Activated CD4-positive, alpha-beta T cell treated with anti-CD3 and anti-CD28 coated beads for 4 hours (primary cell): ENCODE measurements at regions not wholly inside any gene's neighbourhood (a gene's known extent, or its start where the extent isn't known, plus 50 kb on each side); places are given as distances from the start of the nearest gene placed in this dataset.
A peak's percentile ranks its signal among the peaks of the same experiment; 100 is the strongest.

Experiments used
- DNase-seq, 2 donors: peaks; one replicate each; pipeline ENCODE4 v3.0.0-alpha.2; 2020

DNA sequence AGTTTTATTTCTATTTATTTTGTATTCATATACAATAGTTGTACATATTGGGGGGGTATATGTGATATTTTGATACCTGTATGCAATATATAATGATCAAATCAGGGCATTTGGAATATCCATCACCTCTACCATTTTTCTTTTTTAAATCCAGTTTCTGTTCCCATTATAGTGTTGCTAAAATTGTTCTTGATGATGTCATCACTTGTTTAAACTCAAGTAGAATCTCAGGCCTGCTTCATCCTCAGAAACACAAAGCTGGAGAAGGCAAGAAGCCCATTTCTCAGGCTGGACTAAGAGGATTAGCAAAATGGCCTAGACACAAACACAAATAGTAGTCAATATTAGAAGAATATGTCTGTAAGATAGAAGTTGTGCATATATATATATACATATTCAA, 747.1 kb upstream of the ACVR2A start:
- DNase-seq: no peak

DNA sequence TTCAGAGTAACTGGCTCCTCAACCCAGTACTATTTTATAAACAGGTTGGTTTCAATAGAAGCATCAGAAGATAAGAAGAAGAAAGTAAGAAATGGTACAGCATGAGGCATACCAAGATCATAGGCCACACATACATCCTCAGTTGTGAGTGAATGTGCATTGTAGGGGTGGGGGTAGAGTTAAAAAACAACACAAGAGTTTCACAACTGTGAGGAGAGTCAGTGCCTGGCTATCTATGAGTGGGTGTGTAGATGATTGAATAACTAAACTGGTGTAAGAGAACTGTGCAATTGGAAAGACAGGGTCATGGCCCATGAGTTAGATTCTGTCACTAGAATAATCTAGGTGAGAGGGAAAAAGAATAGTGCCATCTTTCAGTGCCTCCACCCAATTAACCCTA, 748.2 kb upstream of the ACVR2A start:
- DNase-seq: no peak

DNA sequence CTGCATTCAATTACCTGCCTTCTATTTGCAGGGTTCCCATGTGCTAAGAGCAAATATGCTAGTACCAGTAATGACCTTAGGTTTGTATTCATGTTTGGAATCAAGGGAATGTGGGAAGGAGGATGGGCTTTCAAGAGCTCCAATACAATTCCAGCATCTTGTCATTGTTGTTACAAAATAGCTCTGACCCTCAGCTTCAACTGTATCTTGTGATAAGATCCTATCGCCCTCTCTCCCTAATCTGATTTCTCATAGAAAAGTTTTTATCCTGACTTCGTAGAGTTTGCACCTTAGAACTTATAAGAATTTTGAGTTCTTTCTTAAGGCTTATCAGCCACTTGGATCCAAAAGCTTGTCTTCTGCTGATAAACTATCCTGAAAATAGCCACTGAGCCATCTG, 749.5 kb upstream of the ACVR2A start:
- DNase-seq: no peak

GRCh38 chr2:147094077-147094476, 750.8 kb upstream of the ACVR2A start:
- no peak for DNase-seq

DNA sequence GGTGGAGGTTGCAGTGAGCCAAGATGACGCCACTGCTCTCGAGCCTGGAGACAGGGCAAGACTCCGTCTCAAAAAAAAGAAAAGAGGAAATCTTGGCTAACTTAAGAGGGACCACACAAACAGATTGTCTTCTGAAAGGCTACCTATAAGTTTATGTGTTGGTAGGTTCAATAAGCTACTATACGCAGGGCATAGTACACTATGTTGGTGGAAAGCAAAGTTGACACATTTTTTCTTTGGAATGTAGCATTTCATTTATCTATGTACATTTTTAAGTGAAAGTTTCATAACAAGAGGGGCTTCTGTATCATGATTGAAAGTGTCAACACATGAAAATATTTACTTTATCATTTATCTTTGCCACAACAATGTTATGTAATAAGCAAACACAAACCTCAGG, 752.6 kb upstream of the ACVR2A start:
- no peak for DNase-seq

DNA sequence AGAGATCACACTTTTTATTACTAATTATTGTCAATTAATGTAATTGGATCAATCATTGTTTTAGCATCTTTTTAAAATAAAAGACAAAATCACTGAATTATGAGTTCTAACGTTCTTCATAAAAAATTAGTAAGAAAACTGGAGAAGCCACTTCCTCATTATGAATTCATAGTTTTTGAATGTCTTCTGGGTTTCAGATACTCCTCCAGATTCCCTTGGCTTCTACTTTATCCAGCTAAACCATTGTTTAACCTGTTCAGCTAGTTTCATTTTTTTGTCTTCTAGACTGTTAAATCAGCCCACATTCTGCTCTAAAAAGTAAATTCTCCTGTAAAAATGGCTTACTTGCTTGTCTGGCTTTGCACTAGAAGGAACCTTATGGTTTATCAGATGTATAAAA, 753.4 kb upstream of the ACVR2A start:
- DNase-seq: no peak

DNA sequence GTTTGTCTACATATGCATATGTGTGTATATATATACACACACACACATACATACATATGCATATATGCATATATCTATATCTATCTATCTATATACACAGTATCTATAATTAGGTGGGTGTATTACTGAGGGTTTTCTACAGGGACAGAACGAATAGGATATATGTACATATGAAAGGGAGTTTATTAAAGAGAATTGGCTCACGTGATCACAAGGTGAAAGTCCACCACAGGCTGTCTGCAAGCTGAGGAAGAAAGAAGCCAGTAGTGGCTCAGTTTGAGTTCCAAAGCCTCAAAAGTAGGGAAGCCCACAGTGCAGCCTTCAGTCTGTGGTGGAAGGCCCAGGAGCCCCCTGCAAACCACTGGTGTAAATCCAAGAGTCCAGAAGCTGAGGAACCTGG, 756.0 kb upstream of the ACVR2A start:
- no peak for DNase-seq

DNA sequence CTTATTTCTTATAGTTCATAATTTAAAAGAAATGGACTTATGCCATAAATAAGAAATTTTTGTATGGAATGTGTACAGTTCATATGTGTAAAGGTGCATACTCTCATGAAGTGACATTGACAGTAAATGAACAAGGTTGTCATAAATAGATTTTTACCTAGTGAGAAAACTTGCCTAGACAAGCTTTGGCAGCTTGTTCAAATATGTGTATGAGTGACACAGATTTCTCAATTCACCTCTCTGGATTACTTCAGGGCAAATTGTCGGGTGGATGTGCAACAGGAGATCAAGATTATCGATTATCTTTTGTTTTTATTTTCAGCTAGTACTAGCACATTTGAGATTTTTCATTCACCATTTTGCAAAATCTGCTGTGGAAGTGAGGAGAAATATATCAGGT, 758.1 kb upstream of the ACVR2A start:
- DNase-seq: no peak

DNA sequence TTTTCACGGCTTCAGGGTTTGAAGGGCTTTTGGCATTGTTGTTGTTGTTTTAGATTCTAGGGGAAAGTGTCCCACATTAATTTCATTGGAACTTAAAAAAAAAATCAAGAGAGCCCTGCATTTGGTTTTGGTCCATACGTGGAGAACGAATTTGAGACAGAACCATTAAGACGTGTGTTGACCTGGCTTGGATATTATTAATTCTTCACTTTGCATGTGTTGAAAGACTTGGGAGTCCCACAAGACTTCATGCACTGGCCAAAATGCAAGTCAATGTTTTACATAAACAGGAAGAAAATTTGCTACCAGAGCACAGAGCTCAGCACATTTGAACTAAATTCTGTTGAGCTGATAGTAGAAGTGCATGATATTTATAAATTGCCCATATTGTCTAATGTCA, 761.2 kb upstream of the ACVR2A start:
- DNase-seq: no peak

DNA sequence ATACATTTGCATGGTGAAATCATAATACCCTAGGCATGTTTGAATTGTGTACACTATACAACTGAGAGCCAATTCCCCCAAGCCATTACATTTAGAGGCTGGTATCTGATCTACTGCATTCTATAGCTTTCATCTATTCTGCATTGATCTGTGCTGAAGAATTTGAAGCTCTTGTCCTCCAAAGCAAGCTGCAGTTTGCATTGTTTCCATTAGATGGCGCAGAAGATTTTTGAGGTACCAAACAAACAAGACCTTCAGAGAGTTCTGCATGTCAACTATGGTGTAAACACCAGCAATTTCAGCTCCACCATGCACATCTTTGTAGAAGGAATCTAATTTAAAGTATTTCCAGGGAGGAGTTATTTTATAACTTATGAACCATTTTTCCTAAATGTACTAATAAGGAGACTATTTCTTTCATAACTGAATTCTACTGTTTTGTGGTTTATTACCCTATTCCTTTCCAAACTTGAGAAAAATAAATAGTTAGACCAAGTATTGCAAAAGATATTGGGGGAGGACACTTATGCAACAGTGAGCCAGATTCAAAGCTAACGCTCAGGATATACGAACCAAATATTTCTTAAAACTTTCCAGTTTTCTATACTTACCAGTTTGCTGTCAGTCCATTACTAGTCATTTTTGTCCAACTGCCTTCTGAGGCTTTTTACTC, 761.8 kb upstream of the ACVR2A start:
- DNase-seq: peak; percentile 27 to 71

GRCh38 chr2:147081831-147082230, 763.0 kb upstream of the ACVR2A start:
- no peak for DNase-seq

DNA sequence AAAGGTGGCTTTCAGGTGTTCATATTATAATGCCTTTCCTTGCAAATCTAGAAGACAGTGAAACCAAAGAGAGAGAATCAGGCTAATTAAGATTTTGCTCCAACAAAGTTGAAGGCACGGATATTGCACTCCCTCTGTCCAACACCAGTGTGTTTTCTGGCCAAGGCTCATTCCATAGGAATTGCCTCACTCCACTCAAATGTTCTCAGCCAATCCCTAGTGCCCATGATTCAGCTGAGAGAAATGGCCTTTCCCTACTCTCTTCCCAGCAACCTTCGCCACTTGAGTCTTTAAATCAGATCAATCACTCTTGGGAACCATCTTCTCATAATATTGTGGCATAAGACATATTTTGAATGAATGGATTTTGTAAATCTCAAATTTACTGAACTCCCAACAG, 768.2 kb upstream of the ACVR2A start:
- DNase-seq: no peak

- no peak for DNase-seq
Observed at GRCh38 chr2:147068071-147068470, 776.8 kb upstream of the ACVR2A start.

DNA sequence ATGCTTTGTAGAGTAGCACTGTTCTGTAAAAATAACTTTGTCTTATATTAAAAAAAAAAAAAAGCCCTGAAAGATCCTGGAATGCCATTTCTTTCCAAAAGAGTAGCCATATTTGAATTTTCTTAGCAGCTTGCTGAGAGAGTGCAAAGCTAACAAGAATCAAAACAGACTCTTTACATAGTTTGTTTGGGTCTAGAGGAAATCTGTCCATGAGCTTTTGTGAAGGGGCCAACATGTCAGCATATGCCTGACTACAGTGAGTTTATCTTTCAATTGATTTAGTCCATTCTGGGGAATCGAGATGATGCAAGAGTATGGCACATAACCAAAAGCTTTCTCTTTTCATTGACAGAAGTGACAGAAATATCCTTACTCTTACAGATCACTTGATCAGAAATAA, 777.7 kb upstream of the ACVR2A start:
- no peak for DNase-seq

DNA sequence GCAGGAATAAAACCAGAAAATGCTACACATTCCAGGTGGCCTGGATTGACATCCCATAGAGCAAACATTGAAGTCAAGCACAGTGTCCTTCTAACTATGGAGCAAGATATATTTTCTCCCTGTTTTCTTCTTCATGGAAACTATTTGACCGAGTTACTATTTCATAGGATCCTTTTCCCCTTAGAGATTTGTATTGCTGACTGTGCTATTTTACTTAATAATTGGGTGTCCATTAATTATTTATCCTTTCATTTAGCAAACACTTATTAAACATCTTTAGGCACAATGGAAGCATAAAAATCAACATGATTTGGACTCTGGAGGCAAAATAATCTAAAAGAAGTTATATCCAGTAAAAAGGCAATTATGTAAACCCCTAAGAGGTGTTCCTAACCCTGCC, 782.8 kb upstream of the ACVR2A start:
- no peak for DNase-seq

DNA sequence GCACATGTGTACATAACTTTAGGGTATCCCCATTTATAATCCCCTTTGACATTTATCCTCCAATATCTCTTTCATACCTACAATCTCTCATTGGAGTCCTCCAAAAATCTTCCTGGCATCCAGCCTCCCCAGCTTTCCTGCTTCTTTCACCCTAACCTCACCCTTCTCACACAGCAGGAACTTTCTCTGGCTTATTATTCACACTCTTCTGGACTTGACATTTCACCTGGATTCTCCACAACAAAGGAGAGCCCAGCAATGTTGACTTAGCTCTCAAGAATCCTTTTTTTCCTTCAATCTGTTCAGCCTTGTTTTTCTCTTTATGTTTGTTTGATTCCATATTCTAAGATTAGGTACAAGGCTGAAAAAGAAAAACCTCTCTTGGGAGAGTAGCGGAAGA, 783.6 kb upstream of the ACVR2A start:
- no peak for DNase-seq

GRCh38 chr2:147057892-147058490, 786.8 kb upstream of the ACVR2A start:
- no peak for DNase-seq

GRCh38 chr2:147051814-147052213, 793.0 kb upstream of the ACVR2A start:
- no peak for DNase-seq

- DNase-seq: no peak
Observed at GRCh38 chr2:147051248-147051647, 793.6 kb upstream of the ACVR2A start.

DNA sequence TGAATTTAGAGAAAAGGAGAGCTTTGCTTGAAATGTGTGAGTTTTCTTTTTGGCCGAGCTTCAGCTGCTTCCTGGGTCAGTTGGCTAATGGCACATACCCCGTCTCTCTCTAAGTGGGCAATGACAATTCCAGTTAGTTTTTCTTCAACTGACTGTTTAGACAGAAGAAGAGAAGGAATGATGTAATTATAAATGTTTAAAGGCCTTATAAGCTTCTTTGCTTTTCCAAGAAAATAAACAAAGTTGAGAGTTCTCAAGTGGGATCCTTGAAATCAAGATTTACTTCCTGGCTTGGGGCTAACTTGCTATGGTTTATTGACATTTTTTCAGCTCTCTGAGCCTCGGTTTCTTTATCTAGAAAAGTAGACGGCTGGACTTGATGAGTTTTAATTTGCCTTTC, 794.9 kb upstream of the ACVR2A start:
- DNase-seq: no peak

DNA sequence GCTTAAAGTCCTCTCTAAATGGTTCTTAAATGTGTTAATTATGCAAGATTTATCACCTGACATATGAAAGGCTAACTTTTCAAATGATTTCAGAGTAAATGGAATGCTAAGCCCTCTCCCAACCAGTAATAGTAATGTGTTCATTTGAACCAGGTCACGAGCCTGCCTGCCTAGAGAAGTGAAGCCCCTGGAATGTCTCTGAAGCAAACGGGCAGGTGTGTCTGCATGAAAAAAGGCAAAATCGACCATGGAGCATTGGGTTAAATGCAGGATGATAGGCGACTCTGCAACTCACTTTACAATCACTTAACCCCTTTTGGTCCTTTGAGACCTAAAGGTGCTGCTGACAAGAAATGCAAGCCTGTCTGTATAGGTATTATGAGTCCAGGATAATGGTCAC, 798.4 kb upstream of the ACVR2A start:
- no peak for DNase-seq

DNA sequence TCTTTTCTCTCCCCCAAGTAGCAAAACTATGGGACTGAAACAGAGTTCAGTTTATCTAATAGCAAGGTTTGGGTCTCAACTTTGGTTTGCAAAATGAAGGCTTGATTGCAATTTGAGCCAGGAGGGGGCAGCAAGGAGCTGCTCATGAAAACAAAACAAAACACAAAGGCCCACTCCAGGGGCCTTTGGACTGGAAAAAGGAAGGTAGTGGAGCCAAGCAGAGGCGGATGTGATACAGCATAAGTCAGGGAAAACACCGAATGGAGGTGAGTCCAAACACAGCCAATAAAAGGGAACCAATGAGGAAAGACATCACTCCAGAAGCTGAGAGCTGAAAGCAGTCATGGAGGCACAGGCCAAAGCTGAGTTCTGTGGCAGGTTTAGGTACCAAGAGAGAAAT, 799.7 kb upstream of the ACVR2A start:
- peak; percentile 9 to 47 for DNase-seq

- DNase-seq: no peak
Observed at GRCh38 chr2:147041121-147041494, 803.7 kb upstream of the ACVR2A start.

DNA sequence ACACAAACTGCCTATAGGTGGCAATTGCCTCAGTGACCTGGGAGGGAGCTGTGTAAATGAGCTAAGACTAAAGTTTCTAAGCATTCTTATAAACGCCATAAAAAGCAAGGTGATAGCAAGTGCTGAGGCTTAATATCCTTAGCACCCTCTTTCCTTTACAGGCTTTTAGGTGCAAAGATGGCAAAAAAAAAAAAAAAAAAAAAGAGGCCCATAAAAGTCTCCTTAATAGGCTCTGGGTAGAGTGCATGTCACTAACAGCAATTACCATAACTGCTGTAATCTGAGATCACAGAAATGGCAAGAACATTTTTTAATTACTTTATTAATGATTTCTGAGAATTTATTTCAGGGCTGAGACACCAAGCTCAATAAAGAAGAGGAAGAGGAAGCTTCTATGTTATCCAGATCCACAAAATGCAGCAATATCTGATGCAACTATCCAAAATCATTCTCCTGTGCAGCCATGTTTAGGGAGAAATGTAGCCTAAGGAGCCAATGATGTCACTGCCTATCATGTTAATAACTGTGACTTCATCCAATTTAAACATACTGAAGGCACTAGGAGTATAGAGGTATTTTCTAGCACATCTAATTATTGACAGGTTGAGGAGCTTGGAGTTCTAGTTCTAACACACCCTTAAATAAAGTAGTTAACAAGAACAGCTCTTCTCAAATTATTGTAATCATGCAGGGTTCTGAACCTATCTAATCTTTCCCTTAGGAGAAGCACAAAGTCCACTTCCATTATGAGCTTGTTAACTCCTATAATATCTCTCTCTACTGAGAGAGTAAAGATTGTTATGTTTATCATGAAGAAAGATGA, 804.3 kb upstream of the ACVR2A start:
- DNase-seq: no peak
